Central memory CD8-positive, alpha-beta T cell (primary cell): ENCODE measurements at regions not wholly inside any gene's neighbourhood (a gene's known extent, or its start where the extent isn't known, plus 50 kb on each side); places are given as distances from the start of the nearest gene placed in this dataset.

Experiments
- ATAC-seq: fragments of 150-1000 bp; cut with Tn5 transposase; replicated peaks from 2 replicates; pipeline ENCODE4 v1.10.0; 2022; ENCODE audit warnings: mild to moderate bottlenecking, moderate FRiP score, moderate number of reproducible peaks; ENCODE audit not compliant: poor library complexity, severe bottlenecking; ENCODE audit errors: extremely low read depth
- DNase-seq, 2 donors: peaks; one replicate each; pipeline ENCODE4 v3.0.0; 2021; ENCODE audit warnings: low spot score in 2 of 2
- H3K27ac Mint-ChIP-seq: one replicate; pipeline ENCODE4 v1.8.0; 2022; ENCODE audit warnings: low read depth, mild to moderate bottlenecking, moderate library complexity, mixed read lengths
- H3K27me3 Mint-ChIP-seq: one replicate; pipeline ENCODE4 v1.8.0; 2022; ENCODE audit warnings: mixed read lengths
- H3K36me3 Mint-ChIP-seq: one replicate; pipeline ENCODE4 v1.8.0; 2022; ENCODE audit warnings: mild to moderate bottlenecking, moderate library complexity, mixed read lengths; ENCODE audit not compliant: insufficient read depth
- H3K4me1 Mint-ChIP-seq: one replicate; pipeline ENCODE4 v1.8.0; 2022; ENCODE audit warnings: mixed read lengths
- H3K4me3 Mint-ChIP-seq: one replicate; pipeline ENCODE4 v1.8.0; 2022; ENCODE audit warnings: mild to moderate bottlenecking, moderate library complexity, mixed read lengths
- H3K9me3 Mint-ChIP-seq: one replicate; pipeline ENCODE4 v1.8.0; 2022; ENCODE audit warnings: mixed read lengths

- no peak for ATAC-seq
- H3K27ac Mint-ChIP-seq, result no peak overlapping the region
Measured at GRCh38 chr6:43951063-43951755, 176.0 kb downstream of the MRPL14 start.

DNA sequence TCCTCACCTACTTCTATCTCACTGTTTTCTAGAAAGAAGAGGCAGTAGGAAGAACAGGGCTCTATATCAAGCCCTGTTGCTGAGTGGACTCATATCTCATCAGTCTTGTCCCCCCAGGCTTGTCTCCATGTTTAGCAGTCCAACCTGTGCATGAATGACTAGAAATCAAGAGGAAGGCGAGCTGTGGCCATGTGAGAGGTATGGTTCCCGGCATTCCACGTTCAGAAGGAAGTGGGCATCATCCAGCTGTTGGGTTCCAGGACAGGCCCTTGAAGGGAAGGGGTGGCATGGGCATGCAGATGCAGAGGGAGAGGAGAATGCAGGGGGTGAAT, 176.6 kb downstream of the MRPL14 start:
- Mint-ChIP-seq H3K36me3 (peaks cover 2% of the 10 kb centered on the region), H3K4me1 (no peaks in the 10 kb centered on the region), H3K27me3 (peaks cover 11% of the 10 kb centered on the region), H3K4me3 (no peak overlapping the region), H3K27ac (no peak overlapping the region), H3K9me3 (peaks cover 8% of the 10 kb centered on the region)
- ATAC-seq, result no peak
- DNase-seq, result no peak

More at GRCh38 chr6:43951063-43951755, 176.0 kb downstream of the MRPL14 start:
- H3K4me1 Mint-ChIP-seq, result no peaks in the 10 kb centered on the region
- H3K9me3 Mint-ChIP-seq, result peaks cover 9% of the 10 kb centered on the region
- peaks cover 16% of the 10 kb centered on the region for H3K27me3 Mint-ChIP-seq
- H3K4me3 Mint-ChIP-seq, result no peak overlapping the region
- DNase-seq, result no peak
- H3K36me3 Mint-ChIP-seq, result peaks cover 2% of the 10 kb centered on the region

GRCh38 chr6:43950051-43950605, 177.1 kb downstream of the MRPL14 start:
- no peak for DNase-seq
- Mint-ChIP-seq H3K27me3 (peaks cover 5% of the 10 kb centered on the region), H3K36me3 (peaks cover 2% of the 10 kb centered on the region), H3K27ac (no peak overlapping the region), H3K9me3 (peaks cover 8% of the 10 kb centered on the region), H3K4me3 (no peak overlapping the region), H3K4me1 (no peaks in the 10 kb centered on the region)
- ATAC-seq, result no peak

- Mint-ChIP-seq H3K9me3 (peaks cover 8% of the 10 kb centered on the region), H3K4me1 (no peaks in the 10 kb centered on the region), H3K4me3 (no peak overlapping the region), H3K36me3 (no peaks in the 10 kb centered on the region), H3K27me3 (no peaks in the 10 kb centered on the region), H3K27ac (no peak overlapping the region)
- ATAC-seq (no peak), DNase-seq (no peak)
Measured at GRCh38 chr6:43949551-43949991, 177.7 kb downstream of the MRPL14 start.

GRCh38 chr6:43948527-43949485, 178.4 kb downstream of the MRPL14 start:
- Mint-ChIP-seq H3K4me3 (no peak overlapping the region), H3K27ac (no peak overlapping the region), H3K4me1 (no peaks in the 10 kb centered on the region), H3K27me3 (no peaks in the 10 kb centered on the region), H3K36me3 (no peaks in the 10 kb centered on the region), H3K9me3 (peaks cover 8% of the 10 kb centered on the region)
- ATAC-seq (no peak), DNase-seq (no peak)

DNA sequence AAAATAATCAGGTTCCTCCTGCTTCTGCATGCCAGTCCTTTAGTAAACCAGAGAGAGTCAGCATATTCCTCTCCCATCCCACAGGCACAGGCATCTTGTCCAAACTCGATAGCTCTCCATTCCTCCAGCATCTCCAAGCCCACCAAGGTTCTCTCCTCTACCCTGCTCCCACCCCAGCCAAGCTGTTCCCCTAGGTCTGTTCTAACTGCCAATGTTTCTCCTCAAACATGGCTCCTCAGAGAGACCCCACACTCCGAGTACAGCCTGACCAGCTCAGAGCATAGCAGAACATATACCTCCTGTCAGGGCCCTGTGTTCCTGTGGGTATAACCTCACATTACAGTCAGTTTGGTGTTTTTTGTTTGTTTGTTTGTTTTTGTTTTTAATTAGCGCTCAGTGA, 177.8 kb downstream of the VEGFA start:
- Mint-ChIP-seq H3K27me3 (no peaks in the 10 kb centered on the region), H3K4me1 (no peaks in the 10 kb centered on the region), H3K9me3 (peaks cover 8% of the 10 kb centered on the region), H3K27ac (no peak overlapping the region), H3K4me3 (no peak overlapping the region), H3K36me3 (no peaks in the 10 kb centered on the region)
- ATAC-seq (no peak), DNase-seq (no peak)

DNA sequence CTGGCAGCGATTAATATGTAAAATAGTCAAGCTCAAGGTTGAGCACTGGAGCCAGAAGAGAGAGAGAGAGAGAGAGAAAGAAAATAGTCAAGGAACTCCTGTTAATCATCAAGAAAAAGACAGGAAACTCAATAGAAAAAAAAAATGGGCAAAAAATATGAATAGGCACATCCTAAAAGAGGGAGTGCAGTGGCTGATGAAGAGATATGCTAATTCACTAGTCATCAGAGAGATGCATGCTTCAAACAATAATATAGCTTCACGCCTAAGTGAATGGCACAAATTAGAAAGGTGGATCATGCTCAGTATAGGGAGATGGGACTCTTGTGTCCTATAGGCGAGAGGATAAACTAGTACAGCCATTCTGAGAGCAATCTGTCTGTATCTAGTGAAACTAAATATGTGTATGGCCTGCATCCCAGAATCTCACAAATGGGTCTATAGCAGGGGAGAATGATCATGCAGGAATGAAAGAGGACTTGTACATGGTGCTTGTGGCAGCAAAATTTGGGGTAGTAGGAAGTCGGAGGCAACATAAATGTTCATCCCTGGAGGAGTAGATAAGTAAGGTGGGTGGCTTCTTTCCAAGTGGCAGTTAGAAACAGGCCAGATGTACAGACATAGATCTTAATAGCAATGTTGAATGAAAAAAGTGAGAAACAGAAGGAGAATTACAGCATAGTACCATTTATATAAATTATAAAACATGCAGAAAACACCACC, 176.8 kb downstream of the VEGFA start:
- Mint-ChIP-seq H3K9me3 (peaks cover 8% of the 10 kb centered on the region), H3K4me3 (no peak overlapping the region), H3K27me3 (no peaks in the 10 kb centered on the region), H3K4me1 (no peaks in the 10 kb centered on the region), H3K36me3 (no peaks in the 10 kb centered on the region), H3K27ac (no peak overlapping the region)
- ATAC-seq (no peak), DNase-seq (no peak)

GRCh38 chr6:43945768-43946080, 175.7 kb downstream of the VEGFA start:
- ATAC-seq (no peak), DNase-seq (no peak)
- H3K9me3 Mint-ChIP-seq, result peaks cover 8% of the 10 kb centered on the region
- H3K4me3 Mint-ChIP-seq, result no peak overlapping the region
- no peaks in the 10 kb centered on the region for H3K27me3 Mint-ChIP-seq
- no peaks in the 10 kb centered on the region for H3K36me3 Mint-ChIP-seq
- H3K27ac Mint-ChIP-seq, result no peak overlapping the region
- no peaks in the 10 kb centered on the region for H3K4me1 Mint-ChIP-seq

- Mint-ChIP-seq H3K27me3 (no peaks in the 10 kb centered on the region), H3K4me1 (no peaks in the 10 kb centered on the region), H3K27ac (no peak overlapping the region), H3K9me3 (peaks cover 8% of the 10 kb centered on the region), H3K4me3 (no peak overlapping the region), H3K36me3 (no peaks in the 10 kb centered on the region)
- ATAC-seq (no peak), DNase-seq (no peak)
Measured at GRCh38 chr6:43944908-43945767, 175.1 kb downstream of the VEGFA start.

DNA sequence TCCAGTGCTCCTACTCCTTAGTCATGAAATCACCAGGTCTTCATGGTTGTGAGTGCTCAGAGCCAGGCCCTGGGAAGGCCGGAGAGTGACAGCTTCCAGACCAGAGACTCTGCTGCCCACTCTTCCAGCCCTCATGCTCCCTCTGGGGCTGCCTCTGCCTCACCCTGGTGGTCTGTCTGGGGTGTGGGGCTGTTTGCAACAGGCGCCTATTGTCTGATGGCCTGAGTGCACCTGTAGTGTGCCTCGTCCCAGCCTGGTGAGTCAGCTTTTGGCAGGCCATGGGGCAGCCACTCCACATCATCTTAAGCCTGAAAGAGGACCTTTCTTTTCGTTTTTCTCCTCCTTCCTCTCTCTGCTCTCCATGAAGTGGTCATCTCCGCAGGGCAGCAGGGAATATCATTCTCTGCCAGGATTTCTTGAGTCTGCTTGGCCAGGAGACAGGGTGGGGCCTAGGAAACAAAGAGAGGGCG, 173.8 kb downstream of the VEGFA start:
- Mint-ChIP-seq H3K4me1 (no peaks in the 10 kb centered on the region), H3K36me3 (no peaks in the 10 kb centered on the region), H3K4me3 (no peak overlapping the region), H3K9me3 (peaks cover 8% of the 10 kb centered on the region), H3K27ac (no peak overlapping the region), H3K27me3 (no peaks in the 10 kb centered on the region)
- ATAC-seq, result no peak
- no peak for DNase-seq

GRCh38 chr6:43943099-43943766, 173.2 kb downstream of the VEGFA start:
- H3K36me3 Mint-ChIP-seq, result no peaks in the 10 kb centered on the region
- H3K27me3 Mint-ChIP-seq, result no peaks in the 10 kb centered on the region
- peaks cover 8% of the 10 kb centered on the region for H3K9me3 Mint-ChIP-seq
- H3K4me3 Mint-ChIP-seq, result no peak overlapping the region
- no peak for ATAC-seq
- H3K4me1 Mint-ChIP-seq, result no peaks in the 10 kb centered on the region
- no peak overlapping the region for H3K27ac Mint-ChIP-seq
- DNase-seq, result no peak
